Left lung (tissue), 4 donors: ENCODE measurements at regions not wholly inside any gene's neighbourhood (a gene's known extent, or its start where the extent isn't known, plus 50 kb on each side); places are given as distances from the start of the nearest gene placed in this dataset.
"Not testable (repeated sequence)": the region's sequence is repeated elsewhere in the genome, so short reads cannot be mapped to it uniquely, and the experiment has no call there.

Experiments used
- ATAC-seq: fragments of 200-7000 bp; cut with Tn5 transposase; one replicate; pipeline ENCODE4 v1.9.1; 2020; ENCODE audit warnings: moderate library complexity
- DNase-seq, 4 donors: peaks; one replicate each; pipeline ENCODE4 v3.0.0-alpha.2; 2013 to 2020
- H3K27ac ChIP-seq, 2 donors: fragments of 200-600 bp; sonication (generic) in 1 of 2; one replicate each; pipeline versions ENCODE4 v1.5.0 to v1.8.0; 2020 to 2021
- H3K27me3 ChIP-seq, 2 donors: fragments of 200-600 bp; sonication (generic) in 1 of 2; one replicate each; pipeline versions ENCODE4 v1.5.0 to v1.8.0; 2020 to 2021
- H3K36me3 ChIP-seq, 2 donors: fragments of 200-600 bp; sonication (generic) in 1 of 2; one replicate each; pipeline versions ENCODE4 v1.5.0 to v1.8.0; 2020 to 2021
- H3K4me1 ChIP-seq, 2 donors: fragments of 200-600 bp; one replicate each; pipeline ENCODE4 v1.8.0; 2021
- H3K4me3 ChIP-seq, 2 donors: fragments of 200-600 bp; sonication (generic) in 1 of 2; one replicate each; pipeline versions ENCODE4 v1.5.0 to v1.8.0; 2020 to 2021; ENCODE audit warnings: mild to moderate bottlenecking in 1 of 2
- H3K9me3 ChIP-seq, 2 donors: fragments of 200-600 bp; sonication (generic) in 1 of 2; one replicate each; pipeline versions ENCODE4 v1.5.0 to v1.8.0; 2020 to 2021
- intact Hi-C, 2 donors: fragments of 100-400 bp; cut with DNase I; formaldehyde crosslinking; loops; one replicate each; pipeline versions ENCODE4 v1.11.2 to v1.14.2; 2022
- TF ChIP-seq, protein P1 (sequence below), 2 donors: fragments of 200-600 bp; sonication (generic) in 1 of 2; IDR thresholded peaks; one replicate each; pipeline versions ENCODE4 v1.5.0 to v1.8.0; 2021; ENCODE audit warnings: antibody characterized with exemption in 2 of 2
- donor health status: DM: no; HTN: yes; CAD: no.
- donor health status: DM: no; HTN: no; CAD: no.

DNA sequence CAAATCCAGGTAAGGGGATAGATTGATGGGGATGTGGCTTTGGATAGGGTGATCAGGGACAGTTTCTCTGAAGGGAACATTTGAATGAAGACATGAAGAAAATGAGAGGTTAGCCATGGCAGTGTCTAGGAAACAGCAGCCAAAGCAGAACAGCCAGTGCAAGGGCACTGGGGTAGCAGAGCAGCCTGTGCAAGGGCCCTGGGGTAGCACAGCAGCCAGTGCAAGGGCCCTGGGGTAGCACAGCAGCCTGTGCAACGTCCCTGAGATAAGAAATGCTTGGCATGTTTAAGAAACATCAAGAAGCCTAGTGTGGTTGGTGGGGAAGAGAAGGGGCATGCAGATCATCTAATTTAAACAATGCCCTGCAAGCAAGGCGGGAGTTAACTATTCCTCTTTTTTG is 128.5 kb downstream of the IRX5 start:
- ATAC-seq (no peak), DNase-seq (no peak)
- Histone ChIP-seq H3K9me3 (no peaks in the 10 kb centered on the region), H3K36me3 (no peaks in the 10 kb centered on the region), H3K27me3 (peaks cover 24 to 57% of the 10 kb centered on the region in 2 donors), H3K4me3 (no peak overlapping the region), H3K27ac (no peak overlapping the region), H3K4me1 (no peaks in the 10 kb centered on the region)
- intact Hi-C loops, result no loop called here
- TF ChIP-seq, protein P1, sequence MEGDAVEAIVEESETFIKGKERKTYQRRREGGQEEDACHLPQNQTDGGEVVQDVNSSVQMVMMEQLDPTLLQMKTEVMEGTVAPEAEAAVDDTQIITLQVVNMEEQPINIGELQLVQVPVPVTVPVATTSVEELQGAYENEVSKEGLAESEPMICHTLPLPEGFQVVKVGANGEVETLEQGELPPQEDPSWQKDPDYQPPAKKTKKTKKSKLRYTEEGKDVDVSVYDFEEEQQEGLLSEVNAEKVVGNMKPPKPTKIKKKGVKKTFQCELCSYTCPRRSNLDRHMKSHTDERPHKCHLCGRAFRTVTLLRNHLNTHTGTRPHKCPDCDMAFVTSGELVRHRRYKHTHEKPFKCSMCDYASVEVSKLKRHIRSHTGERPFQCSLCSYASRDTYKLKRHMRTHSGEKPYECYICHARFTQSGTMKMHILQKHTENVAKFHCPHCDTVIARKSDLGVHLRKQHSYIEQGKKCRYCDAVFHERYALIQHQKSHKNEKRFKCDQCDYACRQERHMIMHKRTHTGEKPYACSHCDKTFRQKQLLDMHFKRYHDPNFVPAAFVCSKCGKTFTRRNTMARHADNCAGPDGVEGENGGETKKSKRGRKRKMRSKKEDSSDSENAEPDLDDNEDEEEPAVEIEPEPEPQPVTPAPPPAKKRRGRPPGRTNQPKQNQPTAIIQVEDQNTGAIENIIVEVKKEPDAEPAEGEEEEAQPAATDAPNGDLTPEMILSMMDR (IDR thresholded peaks at IDR 0.05), result no peak

DNA sequence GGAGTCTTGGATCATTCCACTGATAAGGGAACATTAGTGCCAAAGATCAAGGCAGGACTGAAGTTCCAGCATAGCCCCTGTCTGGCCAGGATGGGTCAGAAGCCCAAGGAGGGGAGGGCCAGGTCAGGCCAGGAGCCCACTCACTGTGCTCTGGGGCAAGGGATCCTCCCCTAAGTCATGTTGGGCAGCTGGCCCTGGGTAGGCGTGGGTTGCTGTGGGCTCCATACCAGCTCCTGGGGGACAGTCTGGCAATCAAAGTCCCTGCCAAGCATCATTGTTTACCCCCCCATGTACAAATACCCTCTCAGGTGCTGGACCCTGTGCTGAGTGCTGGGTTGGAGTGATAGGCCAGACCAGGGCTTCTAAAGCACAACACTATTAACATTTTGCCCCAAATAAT is 130.5 kb downstream of the IRX5 start:
- H3K36me3 ChIP-seq, result no peaks in the 10 kb centered on the region

DNA sequence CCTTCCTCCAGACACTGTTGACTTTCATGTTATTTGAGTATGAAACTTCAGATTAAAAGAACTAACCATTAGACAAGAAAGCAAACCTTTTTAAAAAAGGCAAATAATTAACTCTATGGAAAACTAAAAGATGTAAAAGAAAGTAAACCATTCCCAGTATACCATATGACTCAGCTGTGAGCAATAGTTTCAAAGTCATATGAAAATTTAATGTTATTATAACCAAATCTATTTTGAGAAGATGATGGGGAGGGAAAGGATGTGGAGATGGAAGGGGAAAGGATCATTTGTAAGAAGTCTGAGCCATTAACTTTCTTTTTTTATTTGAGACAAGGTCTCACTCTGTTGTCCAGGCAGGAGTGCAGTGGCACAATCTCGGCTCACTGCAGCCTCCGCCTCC is 131.8 kb downstream of the IRX5 start:
- no peak for ATAC-seq

More for the DNA sequence above, 130.5 kb downstream of the IRX5 start:
- no peak for ATAC-seq
- DNase-seq, result no peak
- no peaks in the 10 kb centered on the region for H3K9me3 ChIP-seq
- TF ChIP-seq, protein P1 (IDR thresholded peaks at IDR 0.05), result no peak
- H3K27ac ChIP-seq, result no peak overlapping the region
- intact Hi-C loops, result no loop called here
- H3K4me1 ChIP-seq, result no peaks in the 10 kb centered on the region
- H3K4me3 ChIP-seq, result no peak overlapping the region
- H3K27me3 ChIP-seq, result peaks cover 15 to 38% of the 10 kb centered on the region in 2 donors

DNA sequence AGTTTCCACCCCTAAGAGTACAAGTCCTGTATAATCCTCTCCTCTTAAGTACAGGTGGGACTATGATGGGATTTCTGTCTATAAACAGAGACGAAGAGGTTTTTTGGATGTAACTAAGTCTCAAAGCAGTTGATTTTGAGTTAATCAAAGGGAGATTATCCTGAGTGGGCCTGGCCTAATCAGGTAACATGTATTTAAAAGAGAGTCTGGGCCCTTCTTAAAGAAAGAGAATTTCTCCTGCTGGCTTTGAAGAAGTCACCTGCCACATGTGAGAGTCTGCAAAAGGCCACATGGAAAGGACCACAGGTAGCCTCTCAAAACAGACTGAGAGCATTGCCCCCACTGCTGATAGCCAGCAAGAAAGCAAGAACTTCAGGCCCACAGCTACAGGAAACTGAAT is 142.3 kb downstream of the IRX5 start:
- no peak for ATAC-seq
- no peaks in the 10 kb centered on the region for H3K4me1 ChIP-seq
- intact Hi-C loops, result no loop called here
- H3K36me3 ChIP-seq, result no peaks in the 10 kb centered on the region
- H3K9me3 ChIP-seq, result no peaks in the 10 kb centered on the region
- TF ChIP-seq, protein P1 (IDR thresholded peaks at IDR 0.05), result no peak
- no peak overlapping the region for H3K27ac ChIP-seq
- DNase-seq, result no peak
- no peak overlapping the region for H3K4me3 ChIP-seq
- no peaks in the 10 kb centered on the region for H3K27me3 ChIP-seq

More for the DNA sequence above, 131.8 kb downstream of the IRX5 start:
- Histone ChIP-seq H3K36me3 (no peaks in the 10 kb centered on the region), H3K27me3 (peaks cover 1 to 24% of the 10 kb centered on the region in 2 donors), H3K4me3 (no peak overlapping the region), H3K9me3 (no peaks in the 10 kb centered on the region), H3K27ac (no peak overlapping the region), H3K4me1 (no peaks in the 10 kb centered on the region)
- intact Hi-C loops, result no loop called here
- TF ChIP-seq, protein P1 (IDR thresholded peaks at IDR 0.05), result no peak
- no peak for DNase-seq

DNA sequence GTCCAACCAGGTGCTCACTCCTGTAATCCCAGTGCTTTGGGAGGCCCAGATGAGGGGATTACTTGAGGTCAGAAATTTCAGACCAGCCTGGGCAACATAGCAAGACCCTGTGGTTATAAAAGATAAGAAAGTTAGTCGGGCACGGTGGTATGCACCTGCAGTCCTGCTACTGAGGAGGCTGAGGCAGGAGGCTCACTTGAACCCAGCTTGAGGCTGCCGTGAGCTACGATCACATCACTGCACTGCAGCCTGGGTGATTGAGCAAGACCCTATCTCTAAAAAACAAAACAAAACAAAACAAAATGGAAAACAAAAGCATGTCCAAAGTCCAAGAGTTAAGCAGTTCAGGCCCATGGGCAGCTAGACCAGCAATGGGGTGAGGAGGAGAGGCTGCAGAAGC is 143.2 kb downstream of the IRX5 start:
- no peaks in the 10 kb centered on the region for H3K4me1 ChIP-seq
- intact Hi-C loops, result no loop called here
- H3K36me3 ChIP-seq, result no peaks in the 10 kb centered on the region
- DNase-seq (no peak), ATAC-seq (no peak)
- no peaks in the 10 kb centered on the region for H3K27me3 ChIP-seq
- no peak overlapping the region for H3K27ac ChIP-seq
- H3K9me3 ChIP-seq, result no peaks in the 10 kb centered on the region
- H3K4me3 ChIP-seq, result no peak overlapping the region
- TF ChIP-seq, protein P1 (IDR thresholded peaks at IDR 0.05), result no peak

DNA sequence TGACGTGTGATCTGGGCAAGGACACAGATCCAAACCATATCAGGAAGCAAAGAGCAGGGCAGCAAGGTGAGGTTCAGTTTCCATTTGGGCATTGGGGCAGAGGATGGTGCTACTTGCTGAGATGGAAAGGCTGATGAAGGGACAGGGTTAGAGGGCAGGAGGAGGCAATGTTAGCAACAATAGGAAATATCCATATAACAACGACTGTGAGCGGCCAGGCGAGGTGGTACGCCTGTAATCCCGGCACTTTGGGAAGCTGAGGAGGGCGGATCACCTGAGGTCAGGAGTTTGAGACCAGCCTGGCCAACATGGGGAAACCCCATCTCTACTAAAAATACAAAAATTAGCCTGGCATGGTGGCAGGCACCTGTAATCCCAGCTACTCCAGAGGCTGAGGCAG is 144.5 kb downstream of the IRX5 start:
- H3K36me3 ChIP-seq, H3K4me3 ChIP-seq, ATAC-seq, DNase-seq, H3K27ac ChIP-seq, H3K27me3 ChIP-seq, H3K4me1 ChIP-seq, H3K9me3 ChIP-seq, intact Hi-C loops: not testable (repeated sequence)
